ENCODE measurements at regions not wholly inside any gene's neighbourhood (a gene's known extent, or its start where the extent isn't known, plus 50 kb on each side); places are given as distances from the start of the nearest gene placed in this dataset.

- TF ChIP-seq CTCF (IDR thresholded peaks at IDR 0.05) (no peak), POLR2A (IDR thresholded peaks at IDR 0.05) (no peak)
Observed at GRCh38 chr2:40535972-40536371, 84.1 kb upstream of the SLC8A1 start.

Data from uterus (tissue), 2 donors.